Endodermal cell (in vitro differentiated cells): ENCODE measurements at regions not wholly inside any gene's neighbourhood (a gene's known extent, or its start where the extent isn't known, plus 50 kb on each side); places are given as distances from the start of the nearest gene placed in this dataset.

Experiments used
- DNase-seq: peaks from one replicate; pipeline ENCODE4 v3.0.0-alpha.2; 2017
- H3K27ac ChIP-seq: 2 replicates; pipeline ENCODE4 v1.5.1; 2013; ENCODE audit warnings: mild to moderate bottlenecking, low read depth, low read length, moderate library complexity
- H3K27me3 ChIP-seq: 2 replicates; pipeline ENCODE4 v1.6.1; 2013; ENCODE audit warnings: mild to moderate bottlenecking, low read length, moderate library complexity; ENCODE audit not compliant: insufficient read depth, control insufficient read depth, poor library complexity, severe bottlenecking
- H3K36me3 ChIP-seq: 2 replicates; pipeline ENCODE4 v1.7.0; 2013; ENCODE audit warnings: mild to moderate bottlenecking, low read length, moderate library complexity; ENCODE audit not compliant: control insufficient read depth, insufficient read depth
- H3K4me1 ChIP-seq: one replicate; pipeline ENCODE4 v1.7.0; 2013; ENCODE audit warnings: low read length; ENCODE audit not compliant: control insufficient read depth, insufficient read depth
- H3K4me3 ChIP-seq: 2 replicates; pipeline ENCODE4 v1.5.1; 2013; ENCODE audit warnings: mild to moderate bottlenecking, low read length, moderate library complexity
- H3K9ac ChIP-seq: 2 replicates; pipeline ENCODE4 v1.6.1; 2013; ENCODE audit warnings: mild to moderate bottlenecking, low read length, moderate library complexity; ENCODE audit not compliant: poor library complexity, severe bottlenecking; ENCODE audit errors: extremely low read depth
- H3K9me3 ChIP-seq: 2 replicates; pipeline ENCODE4 v1.6.1; 2013; ENCODE audit warnings: mild to moderate bottlenecking, low read length, moderate library complexity; ENCODE audit not compliant: control insufficient read depth
- H3K27ac Mint-ChIP-seq: 2 replicates; pipeline ENCODE4 v1.8.0; 2020; ENCODE audit warnings: mixed read lengths
- H3K27me3 Mint-ChIP-seq: 2 replicates; pipeline ENCODE4 v1.8.0; 2021; ENCODE audit warnings: mild to moderate bottlenecking, mixed read lengths; ENCODE audit not compliant: insufficient read depth
- H3K36me3 Mint-ChIP-seq: 2 replicates; pipeline ENCODE4 v1.8.0; 2020; ENCODE audit warnings: low read depth, mixed read lengths
- H3K4me1 Mint-ChIP-seq: 2 replicates; pipeline ENCODE4 v1.8.0; 2020; ENCODE audit warnings: mixed read lengths
- H3K4me3 Mint-ChIP-seq: 2 replicates; pipeline ENCODE4 v1.8.0; 2020; ENCODE audit warnings: mild to moderate bottlenecking, moderate library complexity, mixed read lengths
- H3K9me3 Mint-ChIP-seq: 2 replicates; pipeline ENCODE4 v1.8.0; 2020; ENCODE audit warnings: mild to moderate bottlenecking, mixed read lengths
- CTCF ChIP-seq: fragments of 200-600 bp; sonication (generic); conservative IDR thresholded peaks from 2 replicates; pipeline ENCODE4 v1.5.0; 2021; ENCODE audit warnings: antibody characterized with exemption, mild to moderate bottlenecking
- WGBS, 2 experiments: methylation state at CpG; one replicate each; pipeline versions ENCODE4 v1.1.5 to v1.1.7; 2013; ENCODE audit warnings: missing lambda C conversion rate in 2 of 2, mixed read lengths in 1 of 2; ENCODE audit not compliant: insufficient coverage in 1 of 2, insufficient read length in 1 of 2; 5-methylcytosine and 5-hydroxymethylcytosine counted together

- H3K9ac ChIP-seq, result no peak overlapping the region
- Mint-ChIP-seq H3K36me3 (peaks cover 11% of the 10 kb centered on the region), H3K27me3 (no peaks in the 10 kb centered on the region), H3K4me3 (no peak overlapping the region), H3K9me3 (peaks cover 17% of the 10 kb centered on the region), H3K4me1 (peaks cover 9% of the 10 kb centered on the region), H3K27ac (no peak overlapping the region)
- no CpG with 5 or more reads among the region's 2 CpGs for WGBS, 2 experiments
- no peak overlapping the region for H3K4me3 ChIP-seq
- no peaks in the 10 kb centered on the region for H3K27me3 ChIP-seq
- H3K36me3 ChIP-seq, result no peaks in the 10 kb centered on the region
- no peak for TF ChIP-seq CTCF
- H3K4me1 ChIP-seq, result no peaks in the 10 kb centered on the region
- DNase-seq, result no peak
- H3K27ac ChIP-seq, result no peak overlapping the region
- peaks cover 28% of the 10 kb centered on the region for H3K9me3 ChIP-seq
These were observed 74.4 kb upstream of the CLEC14A start for GRCh38 chr14:38330275-38330674.

- Histone ChIP-seq H3K27ac (no peak overlapping the region), H3K4me1 (no peaks in the 10 kb centered on the region), H3K9ac (no peak overlapping the region), H3K9me3 (peaks cover 28% of the 10 kb centered on the region), H3K4me3 (no peak overlapping the region), H3K27me3 (no peaks in the 10 kb centered on the region), H3K36me3 (no peaks in the 10 kb centered on the region)
- H3K27me3 Mint-ChIP-seq, result no peaks in the 10 kb centered on the region
- 100% methylated on average over 1 of the region's 1 CpG; no CpG with 5 or more reads in 1 of the 2 experiments for WGBS, 2 experiments
- no peak overlapping the region for H3K27ac Mint-ChIP-seq
- no peak for DNase-seq
- H3K36me3 Mint-ChIP-seq, result peaks cover 11% of the 10 kb centered on the region
- peaks cover 9% of the 10 kb centered on the region for H3K4me1 Mint-ChIP-seq
- TF ChIP-seq CTCF, result no peak
- peaks cover 17% of the 10 kb centered on the region for H3K9me3 Mint-ChIP-seq
- H3K4me3 Mint-ChIP-seq, result no peak overlapping the region
These were observed 73.4 kb upstream of the CLEC14A start for GRCh38 chr14:38329246-38329645.

GRCh38 chr14:38316922-38317321, 61.0 kb upstream of the CLEC14A start:
- WGBS, 2 experiments, result 80 to 83% methylated on average over 1 to 3 of the region's 3 CpGs
- Mint-ChIP-seq H3K36me3 (no peaks in the 10 kb centered on the region), H3K27me3 (peaks cover 21% of the 10 kb centered on the region), H3K9me3 (peaks cover 11% of the 10 kb centered on the region), H3K4me1 (peaks cover under 1% of the 10 kb centered on the region), H3K4me3 (no peak overlapping the region), H3K27ac (no peak overlapping the region)
- Histone ChIP-seq H3K36me3 (no peaks in the 10 kb centered on the region), H3K9me3 (peaks cover 11% of the 10 kb centered on the region), H3K4me3 (no peak overlapping the region), H3K27ac (no peak overlapping the region), H3K27me3 (no peaks in the 10 kb centered on the region), H3K4me1 (no peaks in the 10 kb centered on the region), H3K9ac (no peak overlapping the region)
- no peak for TF ChIP-seq CTCF
- DNase-seq, result no peak
